M059J (cell line): ENCODE measurements at regions not wholly inside any gene's neighbourhood (a gene's known extent, or its start where the extent isn't known, plus 50 kb on each side); places are given as distances from the start of the nearest gene placed in this dataset.
A peak's percentile ranks its signal among the peaks of the same experiment; 100 is the strongest.
"Not testable (repeated sequence)": the region's sequence is repeated elsewhere in the genome, so short reads cannot be mapped to it uniquely, and the experiment has no call there.

Experiments used
- DNase-seq: peaks from one replicate; pipeline ENCODE4 v3.0.0-alpha.2; 2012; ENCODE audit warnings: low read depth

DNA sequence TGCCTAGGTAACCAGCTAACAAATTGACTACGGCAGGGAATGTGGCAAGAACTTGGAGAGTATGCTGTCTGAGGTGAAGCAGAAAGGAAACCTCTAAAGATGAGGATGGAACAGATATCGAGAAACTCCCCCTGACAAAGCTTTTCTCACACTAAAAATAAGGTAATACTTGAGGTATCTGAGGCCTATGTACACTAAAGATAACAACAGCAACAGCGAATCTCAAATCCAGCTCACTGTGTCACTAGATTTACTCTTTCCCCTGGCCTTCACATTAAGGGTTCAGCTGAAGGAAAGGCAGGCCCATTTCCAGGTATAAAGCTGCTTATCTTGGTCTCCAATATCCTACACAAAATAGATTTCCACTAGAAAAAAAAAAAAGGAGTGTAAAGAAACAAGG is 518.0 kb downstream of the KCNT2 start:
- DNase-seq, result no peak

DNA sequence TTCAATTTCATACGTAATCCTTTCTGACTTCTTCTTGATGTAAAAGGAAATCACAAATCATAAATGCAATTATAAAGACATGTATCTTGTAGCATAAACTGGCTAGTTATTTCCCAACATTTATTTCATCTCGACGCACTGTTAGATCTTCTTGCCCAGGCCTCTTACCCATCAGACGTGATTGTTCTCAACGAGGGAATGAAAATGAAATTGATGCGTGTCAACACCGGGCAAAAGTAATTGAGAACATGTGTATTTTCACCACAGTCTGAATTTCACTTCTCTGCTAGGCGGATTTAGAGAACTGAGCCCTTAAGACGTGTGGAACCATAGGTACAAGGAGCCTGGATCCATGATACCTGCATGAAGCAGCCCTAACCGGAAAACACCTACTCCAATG is 519.7 kb downstream of the KCNT2 start:
- no peak for DNase-seq

DNA sequence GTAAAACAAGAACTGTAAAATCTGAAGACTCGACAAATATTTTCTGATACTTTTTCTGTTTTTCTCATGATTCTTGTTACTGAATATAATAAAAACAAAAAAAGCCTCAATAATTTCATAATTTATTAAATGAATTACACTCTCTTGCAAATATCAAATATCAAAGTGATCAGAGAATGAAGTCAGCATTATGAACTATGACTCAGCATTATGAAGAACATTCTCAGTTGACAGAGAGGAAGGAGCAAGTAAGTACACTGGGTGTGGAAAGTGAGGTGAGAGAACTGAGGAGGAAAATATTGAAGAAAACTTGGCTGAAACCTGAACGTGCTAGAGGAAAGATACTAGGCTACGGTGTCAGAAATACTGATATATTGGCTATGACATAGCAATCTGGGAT is 529.5 kb downstream of the KCNT2 start:
- DNase-seq, result no peak

DNA sequence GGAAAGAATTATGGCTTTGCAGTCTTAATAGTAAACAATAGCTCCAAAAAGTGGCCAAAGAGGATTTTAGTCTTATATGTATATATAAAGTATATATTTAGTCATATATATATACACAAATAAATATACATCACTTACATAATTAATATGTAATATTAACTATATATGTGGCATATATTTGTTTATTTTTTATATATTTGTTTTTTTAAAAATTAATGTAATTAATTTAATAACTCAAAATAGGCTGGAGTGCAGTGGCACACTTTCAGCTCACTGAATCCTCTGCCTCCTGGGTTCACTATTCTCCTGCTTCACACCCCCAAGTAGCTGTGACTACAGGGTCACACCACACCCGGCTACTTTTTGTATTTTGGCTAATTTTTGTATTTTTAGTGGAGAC is 532.6 kb downstream of the KCNT2 start:
- DNase-seq, result no peak

DNA sequence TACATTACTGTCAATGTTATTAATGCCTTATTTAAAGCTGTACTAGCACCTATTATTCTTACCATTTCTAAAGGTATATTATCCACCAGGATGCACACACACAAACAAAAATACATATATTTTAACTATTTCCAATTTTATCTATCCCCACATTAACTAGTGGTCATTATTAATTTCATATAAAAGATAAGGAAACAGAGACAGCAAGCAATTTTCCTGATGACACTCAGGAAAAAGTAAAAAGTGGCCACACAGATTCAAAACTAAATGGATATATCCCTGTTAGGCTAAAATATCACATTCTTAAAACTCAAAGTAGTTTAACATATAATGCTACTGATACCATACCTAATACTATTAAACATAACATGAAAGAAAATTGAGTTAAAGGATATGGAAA is 534.1 kb downstream of the KCNT2 start:
- DNase-seq, result no peak

DNA sequence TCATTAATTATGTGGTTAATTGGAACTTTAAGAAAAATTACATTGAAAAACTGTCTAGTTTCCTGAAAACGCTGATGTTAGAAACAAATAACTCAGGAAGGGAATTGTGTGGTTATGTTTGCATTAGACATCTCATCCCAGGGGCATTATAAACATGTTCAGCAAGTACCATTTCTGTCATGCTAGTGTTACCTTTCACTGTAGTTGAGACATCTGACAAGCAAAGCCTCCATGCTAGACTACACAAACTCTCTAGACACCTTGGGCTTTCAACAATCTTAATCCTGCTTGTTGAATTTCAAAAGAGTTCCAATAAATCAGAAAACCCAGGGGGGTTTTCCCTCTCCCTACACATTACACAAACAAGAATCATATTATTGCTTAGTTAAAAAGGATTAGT is 536.8 kb downstream of the KCNT2 start:
- DNase-seq, result no peak

DNA sequence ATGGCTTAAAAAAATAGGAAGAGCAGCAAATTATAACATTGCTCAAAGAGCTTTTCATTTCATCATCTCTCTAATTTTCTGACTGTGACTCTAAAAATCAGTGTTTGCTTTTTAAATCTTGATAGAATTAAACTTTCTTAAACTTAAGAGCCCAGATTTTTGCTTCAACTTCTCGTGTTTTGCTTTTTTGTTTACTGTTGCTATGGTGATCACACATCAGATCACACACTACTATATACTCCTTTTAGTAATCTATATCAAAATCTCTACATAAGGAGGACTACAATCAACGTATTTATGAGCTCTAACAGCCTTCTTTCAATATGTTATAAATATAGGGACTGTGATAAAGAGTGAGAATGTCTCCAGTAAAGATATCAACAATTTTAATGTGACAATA is 537.3 kb downstream of the KCNT2 start:
- DNase-seq, result peak; percentile 9

DNA sequence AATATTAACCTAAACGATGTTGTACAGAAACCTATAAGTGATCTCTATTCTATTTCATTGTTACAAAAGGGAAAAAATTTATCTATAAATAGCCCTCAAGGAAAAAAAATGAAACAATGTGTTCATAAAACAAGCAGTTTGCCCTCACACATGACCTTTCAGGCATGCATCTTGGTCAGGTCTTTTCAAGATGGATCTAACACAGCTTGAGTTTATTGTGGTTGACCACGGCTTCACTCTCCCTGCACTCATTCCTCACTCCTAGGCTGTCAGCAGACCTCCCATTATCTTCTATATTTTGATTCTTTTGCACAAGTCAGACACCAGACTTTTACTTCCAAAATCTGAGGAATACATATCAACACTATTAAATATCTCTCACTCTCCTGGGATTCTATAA is 544.3 kb downstream of the KCNT2 start:
- DNase-seq, result no peak

DNA sequence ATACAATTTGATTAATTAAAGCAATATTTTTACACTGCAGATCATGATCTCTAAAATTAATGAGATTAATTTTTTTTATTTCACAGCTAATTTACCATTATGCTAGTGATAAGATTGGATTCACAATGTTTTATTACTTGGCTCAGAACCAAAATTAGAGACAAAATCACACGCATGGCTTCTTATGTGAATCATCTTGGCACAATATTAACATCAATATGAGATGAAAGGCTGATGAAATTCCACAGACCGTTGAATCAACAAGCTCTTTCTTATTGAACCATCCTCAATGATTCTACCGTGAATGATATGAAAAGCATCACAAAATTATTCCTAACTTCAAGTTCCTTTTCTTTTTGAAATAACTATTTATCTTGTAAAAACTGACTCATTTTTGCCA is 544.9 kb downstream of the KCNT2 start:
- DNase-seq, result peak; percentile 8

DNA sequence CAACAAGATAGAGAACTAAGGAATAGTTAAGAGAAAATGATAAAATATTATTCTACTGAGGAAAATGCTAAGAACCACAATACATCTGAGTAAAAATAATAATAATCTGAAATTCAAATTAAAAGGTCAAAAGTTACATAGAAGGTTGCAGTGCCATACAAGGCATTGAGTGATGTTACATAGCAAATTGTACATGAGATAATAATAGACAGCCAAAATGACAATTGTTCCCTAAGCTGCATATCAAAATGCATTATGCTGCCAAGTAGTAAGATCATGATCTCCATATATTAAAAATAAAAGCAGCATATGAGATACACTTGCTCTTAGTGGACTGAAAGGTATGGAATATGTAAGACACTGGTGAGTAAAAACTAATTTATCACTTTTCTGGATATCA is 547.7 kb downstream of the KCNT2 start:
- DNase-seq, result no peak

DNA sequence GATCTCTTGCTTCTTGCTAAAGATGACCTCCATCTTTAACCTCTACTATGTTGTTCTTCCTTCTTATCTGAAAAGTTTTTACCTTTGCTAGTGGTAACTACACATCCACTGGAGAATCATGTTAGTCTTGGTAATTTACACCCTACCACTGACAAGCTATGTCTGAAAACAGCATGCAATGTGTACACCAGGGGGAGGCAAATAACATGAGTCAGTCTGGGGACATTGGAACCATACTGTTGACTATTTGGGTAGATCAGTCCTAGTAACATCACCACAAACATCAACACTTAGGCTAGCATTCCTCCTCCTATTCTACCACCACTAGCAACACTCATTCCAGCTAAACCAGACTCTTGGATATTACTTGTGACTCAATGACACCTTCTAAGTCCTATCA is 549.0 kb downstream of the KCNT2 start:
- peak; percentile 10 for DNase-seq

DNA sequence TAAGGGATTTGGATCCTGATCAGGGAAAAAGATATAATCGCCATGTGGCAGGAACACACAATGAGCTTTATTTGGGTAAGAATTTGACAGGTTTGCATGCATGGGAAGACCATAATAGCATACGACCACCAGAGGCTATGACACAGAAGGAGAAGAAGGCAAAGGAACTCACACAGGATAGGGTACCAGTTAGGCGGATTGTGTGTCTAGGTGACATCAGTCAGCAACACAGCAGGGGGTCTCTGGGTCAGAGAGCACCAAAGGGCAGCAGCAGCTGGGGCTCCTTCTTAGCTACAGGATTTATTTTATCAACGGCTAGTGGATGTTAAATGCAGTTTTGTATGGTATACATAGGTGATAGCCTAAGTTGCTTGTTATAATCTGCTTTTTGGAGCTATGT is 551.3 kb downstream of the KCNT2 start:
- DNase-seq, result no peak

DNA sequence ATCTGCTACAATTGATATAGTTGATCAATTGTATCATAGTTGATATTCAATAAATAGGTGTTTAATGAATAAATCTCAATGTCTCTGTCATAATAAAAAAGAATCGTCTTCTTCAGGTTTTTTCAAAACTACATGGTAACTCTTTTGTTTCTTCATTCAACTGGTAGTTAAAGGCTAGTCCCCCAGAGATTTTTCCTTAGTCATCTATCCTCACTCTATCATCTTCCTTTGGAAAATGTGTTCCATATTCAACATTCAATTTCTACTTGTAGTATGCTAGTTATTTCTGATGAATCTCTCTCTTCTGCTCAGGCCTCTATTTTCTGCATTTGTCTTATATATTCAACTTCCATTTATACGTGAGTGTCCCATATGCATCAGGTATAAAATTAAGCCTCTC is 558.8 kb downstream of the KCNT2 start:
- no peak for DNase-seq

DNA sequence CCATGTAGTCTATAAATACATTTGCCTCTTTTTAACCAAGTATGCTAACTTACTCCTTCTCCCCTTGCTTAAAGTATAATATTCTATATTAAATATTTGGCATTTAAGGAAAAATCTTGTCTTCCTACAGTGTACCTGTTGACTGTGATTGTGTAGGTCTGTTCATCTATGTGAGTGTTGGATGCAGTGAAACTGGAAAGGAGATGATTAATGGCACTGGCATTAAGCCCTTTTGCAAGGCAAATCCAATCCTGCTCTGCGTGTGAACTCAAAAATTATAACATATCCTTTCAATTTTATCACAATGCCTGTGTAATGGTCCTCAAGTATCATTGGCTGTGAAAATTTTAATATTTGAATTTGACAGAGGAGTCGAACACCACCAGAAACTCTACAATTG is 565.0 kb downstream of the KCNT2 start:
- no peak for DNase-seq

DNA sequence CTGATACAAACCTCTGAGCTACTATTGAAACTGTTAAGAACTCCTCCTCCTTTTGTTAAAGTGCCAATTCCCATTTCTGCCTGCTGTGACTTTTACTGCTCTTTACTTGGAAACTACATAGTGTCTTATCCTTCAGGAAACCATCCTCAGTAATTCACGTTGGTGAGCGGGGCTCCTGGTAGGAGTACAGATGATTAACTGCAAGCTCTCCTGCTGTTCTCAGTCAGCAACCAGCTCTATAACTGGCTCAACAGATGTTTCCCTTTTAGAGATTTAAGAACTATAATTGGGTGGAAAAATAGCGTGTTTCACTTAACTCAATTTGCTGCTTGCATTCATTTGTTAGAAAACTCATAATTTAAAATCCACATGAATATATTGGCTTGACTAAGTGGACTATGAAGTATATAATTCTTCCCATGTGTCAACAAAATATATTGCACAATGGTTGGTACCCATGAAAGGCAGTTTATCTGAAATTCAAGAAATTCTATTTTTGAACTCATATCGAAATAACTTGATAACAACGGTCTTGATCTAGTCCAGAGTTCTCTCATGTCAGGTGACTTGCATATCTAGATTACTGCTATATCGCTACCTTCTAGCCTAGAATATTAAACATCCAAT is 574.0 kb downstream of the KCNT2 start:
- peak; percentile 1 for DNase-seq

DNA sequence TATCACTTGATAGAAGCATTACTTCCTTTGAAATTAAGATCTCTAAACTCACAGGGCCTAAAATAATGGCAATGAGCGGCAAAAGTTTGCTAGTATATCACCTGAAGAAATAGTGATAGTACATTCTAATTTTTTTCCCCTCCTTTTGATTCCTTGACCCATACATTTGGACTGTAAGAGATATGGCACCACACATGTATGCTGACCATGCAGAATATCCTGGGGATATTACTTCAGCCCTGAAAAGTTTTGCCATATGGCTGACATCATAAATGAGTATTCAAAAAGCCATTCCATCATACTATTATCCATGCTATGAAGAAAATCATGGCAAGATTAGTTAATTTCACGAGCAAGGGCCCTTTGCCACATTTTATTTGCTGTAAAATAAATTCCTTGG is 576.9 kb downstream of the KCNT2 start:
- DNase-seq, result not testable (repeated sequence)

DNA sequence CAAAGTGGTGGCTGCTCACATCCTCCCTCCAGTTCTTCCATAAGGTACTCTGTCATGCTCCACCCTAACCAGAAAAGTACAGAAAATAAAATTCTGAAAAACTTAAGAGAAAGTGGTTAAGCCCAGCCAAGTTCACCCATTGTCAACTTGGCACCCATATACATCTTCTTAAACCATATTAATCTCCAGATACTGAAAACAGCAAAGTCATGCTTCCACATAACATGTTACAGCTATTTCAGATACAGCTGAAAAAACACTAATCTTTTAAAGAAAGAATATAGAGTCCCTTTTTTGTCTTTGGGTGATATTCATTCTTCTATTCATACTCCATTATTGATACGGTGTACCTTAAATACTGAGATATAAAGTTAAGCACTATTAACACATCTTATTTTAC is 577.8 kb downstream of the KCNT2 start:
- DNase-seq, result no peak

DNA sequence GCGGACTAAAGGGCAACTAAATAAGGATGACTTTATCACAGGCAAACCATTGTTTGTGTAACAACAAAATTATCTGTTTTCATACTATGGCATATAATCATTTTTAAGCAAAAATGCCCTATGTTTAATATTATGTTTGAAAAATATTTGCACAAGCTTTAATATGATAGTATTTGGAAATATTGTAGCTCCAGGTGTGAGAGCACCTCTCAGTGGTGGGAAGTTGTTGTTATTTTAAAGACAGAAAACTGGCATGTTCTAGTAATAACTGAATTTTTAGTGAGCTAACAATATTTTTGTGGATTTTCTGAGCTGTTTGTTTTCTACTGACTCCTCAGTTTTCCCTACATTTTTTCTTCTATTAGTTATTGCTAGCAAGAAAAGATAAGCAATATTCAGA is 578.8 kb downstream of the KCNT2 start:
- DNase-seq, result no peak

DNA sequence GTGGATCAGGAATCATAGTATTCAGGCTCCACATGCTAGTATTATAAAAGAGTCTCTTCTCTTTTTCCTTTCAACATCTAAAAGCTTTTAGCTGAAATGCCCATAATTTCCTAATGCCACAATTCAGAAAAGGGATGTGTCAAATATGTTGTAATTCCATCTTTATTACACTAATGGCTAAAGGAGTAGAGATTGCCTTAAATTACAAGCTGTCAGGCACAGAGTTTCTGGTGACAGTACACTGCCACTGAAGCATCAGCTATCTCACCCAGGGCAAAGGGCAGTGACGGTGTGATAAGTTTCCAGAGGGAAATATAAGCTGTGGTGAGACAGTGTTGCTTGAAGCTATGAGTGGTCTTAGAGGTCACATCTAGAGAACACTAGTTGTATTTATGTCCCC is 581.1 kb downstream of the KCNT2 start:
- DNase-seq, result no peak

DNA sequence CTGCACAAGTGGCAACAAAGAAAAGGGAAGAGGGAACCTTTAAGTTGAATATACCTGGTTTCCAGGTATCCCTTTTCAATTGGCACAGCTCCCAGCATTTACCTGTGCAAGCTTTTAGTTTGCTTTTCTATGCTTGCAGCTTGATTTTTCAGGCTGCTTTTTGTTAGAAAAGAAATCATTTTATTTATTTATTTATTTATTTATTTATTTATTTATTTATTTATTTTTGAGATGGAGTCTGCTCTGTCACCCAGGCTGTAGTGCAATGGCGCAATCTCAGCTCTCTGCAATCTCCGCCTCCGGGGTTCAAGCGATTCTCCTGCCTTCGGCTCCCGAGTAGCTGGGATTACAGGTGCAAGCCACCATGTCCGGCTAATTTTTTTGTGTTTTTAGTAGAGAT is 587.1 kb downstream of the KCNT2 start:
- not testable (repeated sequence) for DNase-seq

DNA sequence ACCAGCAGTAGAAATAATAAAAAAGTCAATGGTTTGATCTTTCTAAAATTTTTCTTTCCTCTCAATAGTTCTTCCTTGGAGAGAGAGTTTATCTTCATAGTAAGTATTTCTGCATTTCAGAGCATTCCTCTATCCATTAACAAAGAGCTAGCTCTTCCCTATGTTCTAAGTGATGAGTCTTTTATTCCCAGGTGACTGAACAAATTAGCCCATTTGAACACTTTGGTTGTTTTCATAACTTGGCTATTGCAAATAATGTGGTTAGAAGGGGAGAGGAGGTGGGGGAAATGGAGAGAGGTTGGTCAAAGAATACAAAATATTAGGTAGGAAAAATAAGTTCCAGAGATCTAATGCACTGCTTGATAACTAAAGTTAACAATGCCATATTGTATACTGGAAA is 598.9 kb downstream of the KCNT2 start:
- DNase-seq, result no peak

DNA sequence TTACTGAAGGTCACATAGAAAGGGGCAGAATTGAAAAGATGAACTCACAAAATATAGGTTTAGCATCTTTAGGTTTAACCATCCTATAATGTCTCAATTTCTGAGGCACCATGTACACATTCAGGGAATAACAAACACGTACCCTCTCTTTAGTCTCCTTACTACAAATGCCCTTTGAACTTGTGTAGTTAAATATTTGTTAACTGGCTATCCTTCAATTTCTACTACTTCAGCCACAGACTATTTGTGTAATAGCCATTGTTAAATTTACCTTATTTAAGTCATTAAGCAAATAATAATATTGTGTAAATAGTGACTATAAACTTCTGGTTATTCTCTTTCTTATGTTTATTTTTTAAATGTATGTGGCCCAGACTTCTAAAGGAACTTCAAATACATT is 600.5 kb downstream of the KCNT2 start:
- DNase-seq, result no peak

DNA sequence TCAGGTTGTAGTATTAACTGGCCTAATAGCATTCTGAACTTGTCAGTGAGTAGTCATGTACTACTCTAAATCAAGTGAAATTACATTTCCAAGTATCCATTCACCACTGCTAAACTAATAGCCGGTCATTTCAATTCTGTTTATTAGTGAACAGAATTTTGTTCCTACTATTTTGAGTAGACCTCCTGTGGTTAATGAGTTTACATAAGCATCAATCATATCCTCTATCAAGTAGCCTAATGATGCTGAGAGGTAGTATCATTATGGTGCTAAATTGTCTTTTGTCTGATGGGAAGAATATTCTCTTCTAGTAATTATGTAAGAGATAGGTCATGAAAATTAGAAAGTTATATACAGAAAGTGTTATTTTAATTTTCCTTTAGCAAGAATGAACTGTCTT is 602.8 kb downstream of the KCNT2 start:
- no peak for DNase-seq

DNA sequence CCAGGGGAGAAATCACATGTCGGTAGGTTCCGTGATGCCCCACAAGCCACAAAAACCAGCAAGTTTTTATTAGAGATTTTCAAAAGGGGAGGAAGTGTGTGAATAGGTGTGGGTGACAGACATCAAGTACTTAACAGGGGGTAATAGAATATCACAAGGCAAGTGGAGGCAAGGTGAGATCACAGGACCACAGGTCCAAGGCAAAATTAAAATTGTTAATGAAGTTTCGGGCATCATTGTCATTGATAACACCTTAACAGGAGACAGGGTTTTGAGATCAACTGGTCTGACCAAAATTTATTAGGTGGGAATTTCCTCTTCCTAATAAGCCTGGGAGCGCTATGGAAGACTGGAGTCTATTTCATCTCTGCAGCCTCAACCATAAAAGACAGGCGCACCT is 603.9 kb downstream of the KCNT2 start:
- not testable (repeated sequence) for DNase-seq

DNA sequence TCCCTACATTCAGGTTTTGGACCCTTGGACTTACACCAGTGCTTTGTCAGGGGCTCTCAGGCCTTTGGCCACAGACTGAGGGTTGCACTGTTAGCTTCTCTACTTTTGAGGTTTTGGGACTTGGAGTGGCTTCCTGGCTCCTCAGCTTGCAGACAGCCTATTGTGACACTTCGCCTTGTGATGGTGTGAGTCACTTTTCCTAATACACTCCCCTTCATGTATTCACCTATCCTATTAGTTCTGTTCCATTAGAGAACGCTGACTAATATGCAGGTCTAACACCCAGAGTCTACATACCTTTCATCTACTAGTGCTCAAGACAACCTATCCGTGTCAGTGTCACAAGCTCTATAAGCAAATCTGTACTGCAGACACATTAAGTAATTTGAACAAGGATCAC is 605.3 kb downstream of the KCNT2 start:
- DNase-seq, result peak; percentile 28
